GM18870 (cell line): ENCODE measurements at regions not wholly inside any gene's neighbourhood (a gene's known extent, or its start where the extent isn't known, plus 50 kb on each side); places are given as distances from the start of the nearest gene placed in this dataset.
A peak's percentile ranks its signal among the peaks of the same experiment; 100 is the strongest.
"Not testable (repeated sequence)": the region's sequence is repeated elsewhere in the genome, so short reads cannot be mapped to it uniquely, and the experiment has no call there.

ENCODE experiments used
- ATAC-seq: cut with Tn5 transposase; IDR thresholded peaks from one replicate; pipeline ENCODE4 v1.9.1; 2021; ENCODE audit warnings: moderate library complexity; ENCODE audit not compliant: unreplicated experiment

DNA sequence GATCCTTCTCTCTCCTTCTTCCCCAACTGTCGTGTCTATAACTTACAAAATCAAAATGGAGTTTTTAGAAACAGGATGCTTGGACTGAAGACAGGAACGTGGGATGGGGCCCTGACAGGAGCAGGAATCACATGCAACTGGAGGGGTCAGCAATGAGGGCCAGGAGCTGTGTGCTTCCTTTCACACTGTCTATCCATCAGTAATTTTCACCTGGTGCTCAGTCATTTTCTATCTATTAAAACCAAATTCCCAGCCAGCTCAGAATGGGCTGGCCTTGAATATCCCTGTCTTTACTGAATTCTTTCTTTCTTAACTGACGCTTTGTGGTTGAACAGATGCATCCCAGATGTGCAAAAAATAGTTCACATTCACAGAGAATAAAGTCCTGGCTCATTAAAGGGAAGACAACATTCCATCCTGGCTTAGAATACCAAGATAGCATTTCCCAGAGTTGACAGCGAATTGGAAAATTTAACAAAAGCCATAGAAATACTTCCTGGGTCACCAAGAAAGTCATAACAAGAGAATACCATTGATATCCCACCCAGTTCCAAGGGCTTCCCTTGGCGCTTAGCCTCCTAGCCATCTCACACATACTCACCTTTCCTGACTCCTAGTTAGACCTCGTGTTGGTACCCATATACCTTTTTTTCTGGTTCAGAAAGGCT is 588.1 kb downstream of the TTLL7 start:
- not testable (repeated sequence) for ATAC-seq

DNA sequence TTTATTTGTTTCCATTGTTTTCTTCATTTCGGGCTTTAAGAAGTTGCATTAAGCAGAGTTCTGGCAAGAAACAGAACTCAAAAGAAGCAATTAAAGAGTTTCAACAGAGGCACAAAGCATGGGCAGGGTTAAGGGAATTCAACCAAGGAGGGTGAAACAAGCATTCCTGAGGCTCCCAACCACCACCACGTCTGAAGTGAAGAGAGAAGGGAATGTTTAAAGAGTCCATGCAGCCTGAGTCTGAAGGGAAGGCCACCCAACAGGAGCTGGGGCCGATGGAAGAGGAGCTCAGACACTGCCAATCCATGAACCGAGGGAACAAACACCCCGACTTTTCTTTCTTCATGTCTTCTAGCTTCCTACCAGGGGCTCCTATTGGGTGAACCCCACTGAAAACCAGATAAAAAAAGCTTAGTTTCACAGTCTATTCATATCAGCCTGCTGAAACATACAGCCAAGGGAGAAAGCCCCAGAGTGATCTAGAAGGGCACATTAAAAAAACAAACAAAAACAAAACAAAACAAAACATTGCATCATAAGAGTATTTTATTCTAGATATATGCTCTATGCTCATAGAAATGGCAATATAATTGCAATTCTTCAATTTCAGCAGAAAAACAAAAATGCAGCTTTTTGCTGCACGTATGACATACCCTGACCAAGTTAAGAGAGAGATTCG is 592.1 kb downstream of the TTLL7 start:
- ATAC-seq = not testable (repeated sequence)

DNA sequence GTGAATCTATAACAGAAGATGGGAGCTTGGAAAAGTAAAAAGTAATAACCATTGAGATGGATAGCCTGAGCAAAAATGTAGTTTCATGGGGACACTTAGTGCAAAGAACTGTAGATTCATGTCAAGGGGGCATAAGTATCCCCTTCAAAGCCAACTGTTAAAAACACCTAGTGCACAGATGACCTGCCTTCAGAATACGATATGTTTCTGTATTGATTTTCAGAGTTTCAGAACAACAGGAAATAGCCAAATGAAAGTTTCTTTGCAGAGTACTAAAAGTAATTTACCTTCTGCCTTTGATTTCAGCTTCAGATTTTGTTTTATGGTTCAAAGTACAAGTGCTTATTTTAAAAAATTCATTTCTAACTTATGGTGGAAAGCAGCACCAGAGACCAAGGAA is 593.1 kb downstream of the TTLL7 start:
- ATAC-seq = peak; percentile 50

DNA sequence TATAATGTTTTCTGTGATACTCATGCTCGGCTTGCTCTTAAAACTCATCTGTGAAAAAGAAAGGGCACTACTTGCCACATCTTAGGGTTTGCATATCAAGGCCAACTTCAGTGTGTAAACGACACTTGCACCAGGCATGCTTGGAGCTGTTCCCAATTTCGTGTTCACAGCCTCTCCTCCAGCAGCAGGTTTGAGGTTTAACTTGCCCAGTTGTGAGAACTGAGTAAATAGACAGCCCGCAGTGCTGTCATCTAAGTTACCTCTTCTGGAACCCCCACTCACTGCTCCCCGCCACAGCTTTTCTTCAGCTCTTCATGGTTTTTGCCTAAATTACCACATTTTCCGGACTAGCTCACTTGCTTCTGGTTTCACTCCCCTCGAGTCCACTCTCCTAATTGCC is 595.4 kb downstream of the TTLL7 start:
- not testable (repeated sequence) for ATAC-seq

DNA sequence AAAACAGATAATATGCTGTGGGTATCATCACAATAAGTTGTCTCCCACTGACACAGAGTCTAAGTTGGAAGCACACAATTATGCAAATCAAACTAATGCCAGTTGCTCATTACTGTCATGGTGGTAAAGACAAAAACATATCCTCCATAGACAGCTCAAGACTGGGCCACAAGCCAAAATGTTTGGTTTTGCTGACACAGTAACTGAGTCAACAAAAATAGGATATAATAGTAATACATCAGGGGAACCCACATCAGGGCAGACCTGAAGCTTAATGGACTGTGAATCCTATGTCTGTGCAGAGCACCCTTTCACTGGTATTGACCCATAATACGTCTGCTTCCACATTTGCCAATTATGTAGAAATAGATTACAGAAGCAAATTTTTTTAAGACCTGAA is 597.8 kb downstream of the TTLL7 start:
- ATAC-seq = not testable (repeated sequence)

DNA sequence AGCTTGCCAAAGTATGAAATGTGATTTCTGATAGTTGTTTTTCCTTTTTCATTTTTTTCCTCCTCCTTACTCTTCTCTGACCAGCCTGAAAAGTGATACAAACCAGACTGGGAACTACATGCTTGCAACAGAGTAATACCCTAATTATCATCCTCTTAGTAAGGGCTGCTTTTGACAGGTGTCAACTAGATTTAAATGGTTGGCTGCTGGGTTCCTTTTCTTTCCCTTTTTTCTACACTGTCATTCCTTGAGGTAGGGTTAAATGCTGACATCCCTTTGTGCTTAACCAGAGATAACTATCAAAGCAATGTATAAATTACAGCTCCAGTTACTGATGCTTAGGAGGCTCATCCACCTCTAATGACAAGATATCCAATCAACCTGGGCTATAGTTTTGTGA is 598.8 kb downstream of the TTLL7 start:
- not testable (repeated sequence) for ATAC-seq

DNA sequence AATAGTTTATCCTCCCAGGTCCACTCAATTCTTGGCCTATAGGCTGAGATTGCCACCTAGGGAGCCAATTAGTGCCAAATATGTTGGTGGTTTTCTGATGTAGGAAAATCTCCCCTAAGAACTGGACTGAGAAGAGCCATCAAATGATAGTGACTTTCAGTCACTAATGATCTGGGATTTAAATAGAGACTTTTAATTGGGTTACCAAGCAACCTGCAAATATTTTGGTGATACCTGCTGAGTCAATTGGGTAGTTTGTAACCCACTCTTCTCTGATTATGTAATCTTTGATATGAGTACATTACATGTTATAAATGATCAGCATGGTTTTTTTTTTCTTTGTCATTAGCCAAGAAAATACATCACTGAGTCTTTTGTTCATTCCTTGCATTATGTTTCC is 600.8 kb downstream of the TTLL7 start:
- ATAC-seq = not testable (repeated sequence)

DNA sequence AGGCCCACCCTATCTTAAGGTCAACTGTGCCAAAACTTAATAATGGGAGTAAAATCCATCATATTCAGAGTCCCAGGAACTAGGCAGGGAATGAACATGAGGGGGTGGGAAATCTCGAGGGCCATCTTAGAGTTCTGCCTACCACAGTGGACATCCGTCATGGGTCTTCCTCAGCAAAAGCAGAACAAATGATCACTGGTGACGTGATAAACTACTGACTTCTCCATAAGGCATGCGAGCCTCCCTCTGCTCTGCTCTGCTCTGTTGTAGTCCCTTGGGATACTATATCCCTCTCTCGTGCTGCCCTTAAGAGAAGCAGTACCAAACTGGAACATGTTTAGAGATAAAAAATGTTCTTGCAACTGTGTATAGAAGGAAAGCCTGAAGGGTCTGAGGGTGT is 603.8 kb downstream of the TTLL7 start:
- not testable (repeated sequence) for ATAC-seq

DNA sequence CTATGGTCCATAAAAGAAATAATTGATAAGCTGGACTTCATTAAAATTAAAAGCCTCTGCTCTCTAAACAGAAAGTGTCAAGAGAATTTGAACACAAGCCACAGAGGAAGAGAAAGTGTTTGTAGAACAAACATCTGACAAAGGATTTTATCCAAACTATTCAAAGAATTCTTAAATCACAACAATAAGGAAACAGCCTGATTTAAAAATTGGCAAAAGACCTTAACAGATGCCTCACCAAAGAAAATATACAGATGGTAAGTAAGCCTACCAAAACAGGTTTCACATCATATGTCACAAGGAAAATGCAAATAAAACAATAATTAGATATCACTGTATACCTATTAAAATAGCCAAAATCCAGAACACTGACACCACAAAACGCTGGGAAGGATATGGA is 612.0 kb downstream of the TTLL7 start:
- not testable (repeated sequence) for ATAC-seq

DNA sequence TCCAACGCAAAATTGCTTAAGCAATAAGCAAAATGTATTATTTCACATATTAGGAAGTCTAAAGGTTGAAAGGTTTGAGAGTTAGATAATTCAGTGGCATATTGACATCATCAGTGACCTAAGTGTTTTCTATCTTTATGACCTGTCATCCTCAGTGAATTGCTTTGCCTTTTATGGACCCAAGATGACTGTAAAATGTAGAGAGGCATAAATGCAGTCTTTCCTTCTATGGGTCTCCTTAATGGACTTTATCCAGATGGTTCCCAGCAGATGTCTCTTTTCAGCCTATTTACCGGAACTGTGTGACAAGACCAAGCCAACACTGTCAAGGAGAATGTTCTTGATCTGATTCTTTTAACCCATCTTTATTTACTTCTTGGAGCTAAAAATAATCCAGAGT is 615.8 kb downstream of the TTLL7 start:
- not testable (repeated sequence) for ATAC-seq

DNA sequence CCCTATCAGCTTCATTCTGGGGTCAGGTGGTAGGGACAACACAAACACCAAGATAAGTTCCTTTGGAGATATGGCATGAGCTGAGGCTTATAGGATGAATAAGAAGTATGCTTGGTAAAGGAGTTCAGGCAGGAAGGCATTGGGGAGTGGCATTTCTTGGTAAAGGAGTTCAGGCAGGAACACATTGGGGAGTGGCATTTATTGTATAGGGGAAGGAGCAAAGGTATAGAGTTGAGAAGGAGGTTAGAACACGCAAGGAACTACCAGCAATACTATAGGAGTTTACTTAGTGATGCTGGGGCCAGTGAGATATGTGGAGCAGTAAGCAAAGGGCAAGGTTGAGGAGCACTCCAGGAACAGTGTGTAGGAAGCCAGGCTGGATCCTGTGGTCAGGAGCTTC is 625.9 kb downstream of the TTLL7 start:
- not testable (repeated sequence) for ATAC-seq

DNA sequence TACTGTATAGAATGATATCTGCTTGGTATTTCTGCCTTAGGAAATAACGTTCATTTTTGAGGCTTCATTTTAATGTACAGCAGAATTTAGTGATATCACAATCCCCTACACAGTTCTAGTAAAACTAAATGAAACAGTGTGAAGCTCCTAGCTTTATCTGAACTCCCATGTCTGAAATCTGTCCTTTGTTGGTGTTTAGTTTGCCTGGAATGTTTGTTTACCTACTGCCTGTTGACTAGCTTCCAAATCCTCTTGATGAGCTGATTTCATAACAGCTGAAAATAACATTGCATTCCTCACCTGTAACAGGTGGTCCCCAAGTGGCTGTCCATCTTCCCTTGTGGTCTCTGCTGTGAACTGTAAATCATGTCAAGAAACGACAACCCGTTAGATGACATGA is 629.1 kb downstream of the TTLL7 start:
- ATAC-seq = not testable (repeated sequence)

DNA sequence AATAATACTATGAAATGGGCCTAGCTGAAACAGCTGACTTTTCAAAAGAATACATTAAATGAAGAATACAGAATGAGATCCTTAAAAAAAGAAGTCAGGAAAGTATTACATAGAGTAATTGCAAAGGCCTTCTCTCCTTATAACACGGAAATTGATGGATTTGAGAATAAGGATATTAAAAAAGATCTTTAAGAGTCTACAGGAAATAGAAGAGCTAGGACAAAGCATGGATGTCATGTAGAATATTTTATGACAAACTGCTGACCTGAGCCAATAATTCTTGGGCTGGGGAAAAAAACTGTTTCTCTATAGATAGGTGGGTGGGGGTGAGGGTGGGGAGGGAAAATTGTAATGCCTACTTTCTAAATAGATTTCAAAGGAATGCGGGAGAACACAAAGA is 633.6 kb downstream of the TTLL7 start:
- not testable (repeated sequence) for ATAC-seq

DNA sequence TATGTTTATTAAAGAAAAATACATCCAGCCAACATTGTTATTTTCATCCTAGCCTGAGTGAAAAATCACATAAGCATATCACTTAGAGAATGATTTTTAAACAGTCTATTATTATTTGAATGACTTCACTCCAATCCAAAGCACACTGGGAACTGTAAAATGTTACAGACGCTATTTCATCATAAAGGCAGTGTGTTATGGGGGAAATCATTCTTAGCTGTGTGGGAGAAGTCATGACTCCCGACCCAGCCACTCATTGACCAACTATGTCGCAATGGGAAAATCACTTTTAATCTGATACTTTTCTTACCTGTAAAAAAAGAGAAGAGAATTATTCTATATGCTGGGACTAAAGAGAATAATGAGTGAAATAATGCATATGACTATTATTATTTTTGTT is 653.6 kb downstream of the TTLL7 start:
- not testable (repeated sequence) for ATAC-seq

DNA sequence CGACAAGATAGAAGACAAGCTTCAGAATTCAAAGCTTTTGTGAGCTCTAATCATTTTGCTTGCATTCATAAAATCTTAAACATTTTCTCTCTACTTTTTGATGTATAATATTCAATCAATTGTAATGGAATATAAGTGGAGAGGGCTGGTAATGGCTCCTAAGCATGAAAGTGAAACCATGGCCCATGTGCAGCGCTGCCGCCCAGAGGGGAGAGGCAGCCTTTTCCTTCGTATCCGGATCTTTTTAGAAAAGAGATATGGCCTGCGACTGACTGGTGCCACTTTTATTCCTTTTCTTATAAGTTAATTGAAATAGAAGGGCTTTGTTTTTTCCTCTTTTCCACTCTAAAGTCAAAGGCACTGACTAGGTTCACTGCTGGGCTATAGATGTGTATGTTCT is 655.2 kb downstream of the TTLL7 start:
- ATAC-seq = not testable (repeated sequence)

DNA sequence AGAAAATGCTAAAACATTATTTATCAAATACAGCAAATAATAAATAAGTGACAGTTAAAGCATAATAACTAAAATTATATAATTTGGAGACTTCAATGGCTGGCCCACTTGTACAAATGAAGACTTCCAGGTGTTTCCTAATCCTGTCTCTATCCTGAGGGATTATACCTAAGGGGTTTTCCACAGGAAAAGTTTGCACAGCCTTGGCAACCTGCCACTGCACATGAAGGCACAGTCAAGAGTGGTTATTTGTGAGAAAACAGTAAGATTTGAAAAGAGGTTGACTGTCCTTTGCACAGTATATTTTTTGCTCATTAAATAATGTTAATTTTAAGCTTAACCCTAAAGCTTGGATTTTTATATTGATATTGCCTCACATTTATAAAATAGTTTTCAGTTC is 655.9 kb downstream of the TTLL7 start:
- not testable (repeated sequence) for ATAC-seq

DNA sequence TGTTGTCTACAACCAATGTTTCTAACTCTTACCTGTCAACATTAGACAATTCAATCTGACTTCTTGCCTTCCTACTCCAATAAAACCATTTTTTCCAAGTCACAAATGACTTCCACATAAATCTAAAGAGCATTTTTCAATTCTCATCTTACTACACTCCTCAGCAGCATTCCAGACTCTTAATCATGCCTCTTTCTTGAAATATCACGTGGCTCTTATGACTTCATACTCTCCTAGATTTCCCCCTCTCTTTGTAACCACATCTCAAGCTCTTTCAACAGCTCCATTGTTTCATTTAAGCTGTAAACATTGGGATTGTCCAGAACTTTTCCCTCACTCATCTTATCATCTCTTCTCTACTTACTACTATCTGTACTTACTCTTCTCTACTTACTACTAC is 666.6 kb downstream of the TTLL7 start:
- ATAC-seq = not testable (repeated sequence)

DNA sequence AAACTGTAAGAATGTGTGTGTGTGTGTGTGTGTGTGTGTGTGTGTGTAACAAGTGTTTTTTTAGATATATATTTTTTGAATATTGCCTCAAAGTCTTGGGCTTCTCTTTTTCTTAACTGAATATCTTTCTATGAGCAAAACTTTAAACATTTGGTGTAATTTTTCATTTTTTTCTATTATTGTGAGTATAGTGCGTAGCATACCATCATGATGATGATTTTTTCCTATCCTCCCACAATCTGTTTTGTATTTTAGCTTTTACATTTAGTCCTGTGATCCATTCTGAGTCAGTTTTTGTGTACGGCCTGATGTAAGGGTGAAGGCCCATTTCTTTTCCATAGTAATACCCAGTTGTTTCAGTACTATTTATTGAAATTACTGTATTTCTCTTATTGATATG is 680.6 kb downstream of the TTLL7 start:
- ATAC-seq = no peak

DNA sequence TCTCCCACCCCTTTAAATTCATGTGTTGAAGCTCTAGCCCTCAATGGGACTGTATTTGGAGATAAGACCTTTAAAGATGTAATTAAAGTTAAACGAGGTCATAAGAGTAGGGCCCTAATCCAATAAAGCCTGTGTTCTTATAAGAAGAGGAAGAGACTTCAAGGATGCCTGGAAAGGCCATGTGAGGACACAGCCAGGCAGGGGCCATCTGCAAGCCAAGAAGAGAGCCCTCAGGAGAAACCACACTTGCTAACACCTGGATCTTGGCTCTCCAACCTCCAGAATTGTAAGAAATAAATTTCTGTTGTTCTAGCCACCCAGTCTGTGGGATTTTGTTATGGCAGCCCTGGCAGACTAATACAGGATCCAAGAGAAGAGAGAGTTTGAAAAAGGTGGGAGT is 683.5 kb downstream of the TTLL7 start:
- not testable (repeated sequence) for ATAC-seq

DNA sequence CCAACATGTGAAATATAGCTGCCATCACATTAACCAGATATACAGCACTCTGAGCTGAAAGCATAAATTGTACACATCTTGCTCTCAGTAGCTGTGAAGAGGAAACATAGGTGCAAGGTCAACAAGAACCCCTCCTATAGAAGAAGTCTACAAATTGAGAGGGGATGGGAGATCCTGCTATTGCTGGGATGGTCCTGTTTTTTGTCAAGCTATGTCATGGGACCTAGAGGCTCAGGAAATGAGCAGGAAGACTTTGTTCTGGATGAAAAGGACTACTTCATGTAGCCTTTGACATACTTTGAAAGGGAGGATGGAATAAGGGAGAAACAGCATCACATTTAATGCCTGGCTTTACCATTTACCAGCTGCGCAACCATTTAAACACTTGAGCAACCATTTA is 688.8 kb downstream of the TTLL7 start:
- ATAC-seq = not testable (repeated sequence)

DNA sequence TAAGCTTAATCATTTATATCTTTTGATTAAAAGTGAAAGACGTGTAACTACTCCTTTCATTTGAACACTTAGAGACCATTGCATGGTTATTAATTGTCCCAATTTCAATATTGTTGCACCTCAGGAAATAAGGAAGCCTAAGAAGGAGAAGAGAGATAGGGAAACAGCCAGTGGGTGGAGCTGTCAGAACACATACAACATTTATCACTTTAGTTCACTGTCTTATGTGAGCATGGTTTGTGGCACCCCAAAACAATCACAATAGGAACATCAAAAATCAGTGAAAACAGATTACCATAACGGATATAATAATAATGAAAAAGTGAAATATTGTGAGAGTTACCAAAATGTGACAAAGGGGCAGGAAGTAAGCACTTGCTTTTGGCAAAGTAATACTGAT is 689.9 kb downstream of the TTLL7 start:
- not testable (repeated sequence) for ATAC-seq

DNA sequence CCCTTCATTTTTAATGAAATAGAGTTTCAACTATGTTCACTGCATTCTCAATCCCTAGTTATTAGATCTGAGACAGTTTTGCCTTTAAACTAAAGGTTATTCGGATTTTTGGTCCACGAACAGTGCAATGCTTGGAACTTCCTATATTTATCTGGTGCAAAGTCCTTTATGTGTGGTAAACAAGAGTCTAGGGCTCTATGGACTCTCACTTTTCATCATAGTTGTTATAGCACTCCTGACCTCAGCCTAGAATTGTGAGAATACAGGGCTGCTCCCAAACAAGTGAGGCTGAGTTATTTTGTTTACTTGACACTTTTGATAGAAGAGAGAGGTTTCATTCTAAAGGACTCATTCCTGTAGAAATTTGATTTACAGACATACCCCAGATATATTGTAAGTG is 692.1 kb downstream of the TTLL7 start:
- not testable (repeated sequence) for ATAC-seq

DNA sequence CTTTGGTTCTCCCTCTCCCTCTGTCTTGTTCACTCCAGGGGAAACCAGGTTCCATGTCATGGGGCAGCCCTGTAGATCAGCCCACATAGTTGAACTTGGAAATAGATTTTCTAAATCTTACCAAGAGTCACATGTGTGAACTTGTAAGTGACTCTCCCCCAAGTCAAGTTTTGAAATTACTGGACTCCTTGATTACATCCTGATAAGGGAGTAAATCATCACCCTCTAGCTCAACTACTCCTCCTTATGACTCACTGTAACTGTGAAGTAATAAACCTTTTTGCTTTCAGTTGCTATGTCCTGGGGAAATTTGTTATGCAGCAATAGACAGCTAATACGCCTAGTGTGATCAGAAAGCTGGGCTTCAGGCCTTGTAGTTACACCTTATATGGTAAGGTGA is 703.3 kb downstream of the TTLL7 start:
- peak; percentile 47 for ATAC-seq
